ENCODE measurements at regions not wholly inside any gene's neighbourhood (a gene's known extent, or its start where the extent isn't known, plus 50 kb on each side); places are given as distances from the start of the nearest gene placed in this dataset.

- intact Hi-C loops (cut with DNase I), result no loop called here
- 80% methylated on average over 19 of the region's 19 CpGs for WGBS
Measured at GRCh38 chr4:1460967-1461868, 55.0 kb upstream of the NKX1-1 start.

GRCh38 chr4:1459722-1460511 lies 53.7 kb upstream of the NKX1-1 start:
- ATAC-seq (no peak), DNase-seq (peak in 1 of 3 donors; percentile 43)
- intact Hi-C loops (cut with DNase I), result no loop called here
- Histone ChIP-seq H3K27me3 (ENCODE audit: control insufficient read depth, insufficient read depth) (no peaks in the 10 kb centered on the region), H3K27ac (ENCODE audit: low read length) (no peak overlapping the region), H3K9me3 (ENCODE audit: control insufficient read depth, low read length) (no peaks in the 10 kb centered on the region), H3K4me3 (ENCODE audit: low read length) (no peak overlapping the region), H3K4me1 (ENCODE audit: control insufficient read depth, insufficient read depth, low read length) (no peaks in the 10 kb centered on the region)
- 59% methylated on average over 26 of the region's 26 CpGs for WGBS

More at GRCh38 chr4:1460967-1461868, 55.0 kb upstream of the NKX1-1 start:
- no peaks in the 10 kb centered on the region for H3K4me1 ChIP-seq (ENCODE audit: control insufficient read depth, insufficient read depth, low read length)
- peak in 1 of 3 donors; percentile 23 for DNase-seq
- H3K27me3 ChIP-seq (ENCODE audit: control insufficient read depth, insufficient read depth), result no peaks in the 10 kb centered on the region
- no peak overlapping the region for H3K4me3 ChIP-seq (ENCODE audit: low read length)
- no peak for ATAC-seq
- no peak overlapping the region for H3K27ac ChIP-seq (ENCODE audit: low read length)
- no peaks in the 10 kb centered on the region for H3K9me3 ChIP-seq (ENCODE audit: control insufficient read depth, low read length)

GRCh38 chr4:1459081-1459721 lies 53.0 kb upstream of the NKX1-1 start:
- 40% methylated on average over 16 of the region's 16 CpGs for WGBS
- no peaks in the 10 kb centered on the region for H3K4me1 ChIP-seq (ENCODE audit: control insufficient read depth, insufficient read depth, low read length)
- H3K4me3 ChIP-seq (ENCODE audit: low read length), result no peak overlapping the region
- ATAC-seq (no peak), DNase-seq (peak in 1 of 3 donors; percentile 25)
- intact Hi-C loops (cut with DNase I), result no loop called here
- no peak overlapping the region for H3K27ac ChIP-seq (ENCODE audit: low read length)
- H3K27me3 ChIP-seq (ENCODE audit: control insufficient read depth, insufficient read depth), result no peaks in the 10 kb centered on the region
- no peaks in the 10 kb centered on the region for H3K9me3 ChIP-seq (ENCODE audit: control insufficient read depth, low read length)

- WGBS, result 65% methylated on average over 3 of the region's 3 CpGs
Measured at GRCh38 chr4:1458581-1458980, 52.3 kb upstream of the NKX1-1 start.

More at GRCh38 chr4:1458581-1458980, 52.3 kb upstream of the NKX1-1 start:
- H3K9me3 ChIP-seq (ENCODE audit: control insufficient read depth, low read length), result no peaks in the 10 kb centered on the region
- DNase-seq (peak in 1 of 3 donors; percentile 5), ATAC-seq (no peak)
- intact Hi-C loops (cut with DNase I), result no loop called here
- H3K27ac ChIP-seq (ENCODE audit: low read length), result no peak overlapping the region
- no peaks in the 10 kb centered on the region for H3K4me1 ChIP-seq (ENCODE audit: control insufficient read depth, insufficient read depth, low read length)
- H3K4me3 ChIP-seq (ENCODE audit: low read length), result no peak overlapping the region
- no peaks in the 10 kb centered on the region for H3K27me3 ChIP-seq (ENCODE audit: control insufficient read depth, insufficient read depth)

Measured in right cardiac atrium (tissue), 5 donors.